Activated CD8-positive, alpha-beta memory T cell treated with anti-CD3 and anti-CD28 coated beads for 4 hours (primary cell): ENCODE measurements at regions not wholly inside any gene's neighbourhood (a gene's known extent, or its start where the extent isn't known, plus 50 kb on each side); places are given as distances from the start of the nearest gene placed in this dataset.
"Not testable (repeated sequence)": the region's sequence is repeated elsewhere in the genome, so short reads cannot be mapped to it uniquely, and the experiment has no call there.

ENCODE experiments used
- DNase-seq, 2 donors: peaks; one replicate each; pipeline ENCODE4 v3.0.0-alpha.2; 2020; ENCODE audit warnings: low read depth in 2 of 2

GRCh38 chr2:217371781-217372213 is 511.9 kb upstream of the TNP1 start:
- DNase-seq, result no peak

GRCh38 chr2:217370391-217370790 is 510.5 kb upstream of the TNP1 start:
- DNase-seq, result no peak

- no peak for DNase-seq
These were observed 507.6 kb upstream of the TNP1 start for GRCh38 chr2:217367464-217367863.

- DNase-seq, result no peak
These were observed 507.1 kb upstream of the TNP1 start for GRCh38 chr2:217366966-217367365.

- no peak for DNase-seq
These were observed 506.5 kb upstream of the TNP1 start for GRCh38 chr2:217366266-217366895.

- DNase-seq, result no peak
These were observed 505.8 kb upstream of the TNP1 start for GRCh38 chr2:217365656-217366055.

GRCh38 chr2:217364224-217364623 is 504.4 kb upstream of the TNP1 start:
- DNase-seq, result no peak

GRCh38 chr2:217363470-217363869 is 503.6 kb upstream of the TNP1 start:
- DNase-seq, result no peak

- no peak for DNase-seq
These were observed 502.8 kb upstream of the TNP1 start for GRCh38 chr2:217362710-217363109.

GRCh38 chr2:217362286-217362685 is 502.4 kb upstream of the TNP1 start:
- no peak for DNase-seq

- no peak for DNase-seq
These were observed 501.6 kb upstream of the TNP1 start for GRCh38 chr2:217361483-217361880.

GRCh38 chr2:217360781-217361482 is 501.1 kb upstream of the TNP1 start:
- no peak for DNase-seq

GRCh38 chr2:217360111-217360510 is 500.2 kb upstream of the TNP1 start:
- no peak for DNase-seq

- no peak for DNase-seq
These were observed 498.2 kb upstream of the TNP1 start for GRCh38 chr2:217357886-217358620.

- DNase-seq, result no peak
These were observed 496.9 kb upstream of the TNP1 start for GRCh38 chr2:217356781-217357180.

GRCh38 chr2:217356142-217356541 is 496.3 kb upstream of the TNP1 start:
- DNase-seq, result no peak

GRCh38 chr2:217353591-217353990 is 493.7 kb upstream of the TNP1 start:
- DNase-seq, result no peak

GRCh38 chr2:217351378-217351777 is 491.5 kb upstream of the TNP1 start:
- DNase-seq, result no peak

GRCh38 chr2:217349251-217349650 is 489.4 kb upstream of the TNP1 start:
- DNase-seq, result no peak

- DNase-seq, result not testable (repeated sequence)
These were observed 487.8 kb upstream of the TNP1 start for GRCh38 chr2:217347630-217348029.

- DNase-seq, result not testable (repeated sequence)
These were observed 486.2 kb upstream of the TNP1 start for GRCh38 chr2:217346043-217346442.

GRCh38 chr2:217340899-217341298 is 481.0 kb upstream of the TNP1 start:
- DNase-seq, result no peak

- DNase-seq, result no peak
These were observed 480.3 kb upstream of the TNP1 start for GRCh38 chr2:217340176-217340575.
